A549 (cell line): ENCODE measurements at regions not wholly inside any gene's neighbourhood (a gene's known extent, or its start where the extent isn't known, plus 50 kb on each side); places are given as distances from the start of the nearest gene placed in this dataset.

Source experiments
- ATAC-seq, 2 experiments: fragments of 200-7000 bp in 1 of 2; fragments of >200 bp in 1 of 2; cut with Nextera tagmentation in 1 of 2; cut with Tn5 transposase in 1 of 2; 3 replicates each; pipeline versions ENCODE4 v1.8.0 to v1.9.1; 2018 to 2020; ENCODE audit warnings: mild to moderate bottlenecking in 1 of 2, moderate library complexity in 1 of 2
- CTCF ChIA-PET: fragments of 300-600 bp; sonication (Branson Sonifier 250); formaldehyde crosslinking; extraction: SDS; loops from one replicate; lab custom pipeline; 2021; ENCODE audit warnings: antibody characterized with exemption, inconsistent platforms; lab: Yijun Ruan, JAX
- POLR2A ChIA-PET: fragments of 350-600 bp; formaldehyde crosslinking; extraction: SDS; loops from one replicate; lab custom pipeline; 2021; ENCODE audit warnings: antibody characterized with exemption, inconsistent platforms; lab: Yijun Ruan, JAX
- DNase-seq, 2 experiments: peaks; one replicate each; pipeline versions ENCODE4 v3.0.0 to v3.0.0-alpha.2; 2011 to 2016; ENCODE audit warnings: low read depth in 1 of 2, low spot score in 1 of 2
- FAIRE-seq: peaks from 2 replicates; lab custom pipeline; 2011; peaks lifted over from hg19 to GRCh38; lab: Jason Lieb, UNC
- H3K27ac ChIP-seq, 2 experiments: fragments of >200 bp; sonication (Bioruptor Twin); formaldehyde crosslinking; 3 replicates each; pipeline ENCODE4 v1.5.1; 2016 to 2017
- H3K4me1 ChIP-seq: fragments of >200 bp; sonication (Bioruptor Twin); formaldehyde crosslinking; 3 replicates; pipeline ENCODE4 v1.6.1; 2016
- H3K4me2 ChIP-seq: fragments of >200 bp; sonication (Bioruptor Twin); formaldehyde crosslinking; 3 replicates; pipeline ENCODE4 v1.6.1; 2016
- H3K4me3 ChIP-seq: fragments of >200 bp; sonication (Bioruptor Twin); formaldehyde crosslinking; 3 replicates; pipeline ENCODE4 v1.5.1; 2016
- H3K9me3 ChIP-seq: fragments of >200 bp; sonication (Bioruptor Twin); formaldehyde crosslinking; 3 replicates; pipeline ENCODE4 v1.6.1; 2016
- CBX8 ChIP-seq: fragments of 200-600 bp; sonication (generic); IDR thresholded peaks from 2 replicates; pipeline ENCODE4 v1.6.1; 2016
- EHF ChIP-seq: fragments of 250-450 bp; sonication (Bioruptor Pico); IDR thresholded peaks from 2 replicates; pipeline ENCODE4 v1.5.0; 2020; ENCODE audit warnings: mild to moderate bottlenecking
- EHMT2 ChIP-seq: fragments of 200-600 bp; sonication (generic); IDR thresholded peaks from 2 replicates; pipeline ENCODE4 v1.6.1; 2016; ENCODE audit warnings: antibody characterized with exemption, low read depth, mild to moderate bottlenecking, moderate library complexity
- FOSL2 ChIP-seq, 2 experiments: fragments of 450-650 bp in 1 of 2; fragments of >200 bp in 1 of 2; sonication (Bioruptor Twin) in 1 of 2; formaldehyde crosslinking; IDR thresholded peaks; 2 replicates each; pipeline versions ENCODE4 v1.5.0 to v1.6.1; 2016 to 2020; ENCODE audit warnings: mild to moderate bottlenecking in 1 of 2, moderate library complexity in 1 of 2
- FOXS1 ChIP-seq: fragments of 250-450 bp; sonication (Bioruptor Pico); IDR thresholded peaks from 2 replicates; pipeline ENCODE4 v1.5.0; 2020; ENCODE audit warnings: mild to moderate bottlenecking, moderate library complexity
- GATA3 ChIP-seq: IDR thresholded peaks from 2 replicates; pipeline ENCODE4 v1.6.1; 2012; ENCODE audit warnings: borderline replicate concordance
- HDAC2 ChIP-seq: fragments of 200-600 bp; sonication (generic); IDR thresholded peaks from 2 replicates; pipeline ENCODE4 v1.6.1; 2016
- HOXB13 ChIP-seq: fragments of 250-450 bp; sonication (Bioruptor Pico); IDR thresholded peaks from 2 replicates; pipeline ENCODE4 v1.5.0; 2020; ENCODE audit warnings: low read depth, mild to moderate bottlenecking, moderate library complexity
- HOXB5 ChIP-seq: fragments of 250-450 bp; sonication (Bioruptor Pico); IDR thresholded peaks from 2 replicates; pipeline ENCODE4 v1.5.0; 2020; ENCODE audit warnings: mild to moderate bottlenecking, moderate library complexity
- JUN ChIP-seq, 2 experiments: fragments of >200 bp; sonication (Bioruptor Twin); formaldehyde crosslinking; IDR thresholded peaks; 2 replicates in 1 of 2; 3 replicates in 1 of 2; pipeline ENCODE4 v1.6.1; 2016 to 2017
- MAFK ChIP-seq: fragments of 450-650 bp; IDR thresholded peaks from 2 replicates; pipeline ENCODE4 v1.6.1; 2014; ENCODE audit not compliant: partially characterized antibody
- NFE2L2 ChIP-seq: fragments of 150-350 bp; conservative IDR thresholded peaks from 2 replicates; pipeline ENCODE4 v1.6.1; 2014; ENCODE audit warnings: low read length
- NPAS2 ChIP-seq: fragments of 250-450 bp; sonication (Bioruptor Pico); IDR thresholded peaks from 2 replicates; pipeline ENCODE4 v1.8.0; 2022; ENCODE audit warnings: mild to moderate bottlenecking, moderate library complexity, borderline replicate concordance
- NR3C1 ChIP-seq: fragments of >200 bp; sonication (Bioruptor Twin); formaldehyde crosslinking; IDR thresholded peaks from 3 replicates; pipeline ENCODE4 v1.6.1; 2017
- PHF8 ChIP-seq: fragments of 200-600 bp; sonication (generic); IDR thresholded peaks from 2 replicates; pipeline ENCODE4 v1.6.1; 2016; ENCODE audit warnings: low read depth, mild to moderate bottlenecking, antibody characterized with exemption, moderate library complexity, borderline replicate concordance
- POLR2A ChIP-seq: IDR thresholded peaks from 2 replicates; pipeline ENCODE4 v1.6.1; 2012; ENCODE audit warnings: mild to moderate bottlenecking, low read length
- POLR2AphosphoS2 ChIP-seq: conservative IDR thresholded peaks from 2 replicates; pipeline ENCODE4 v1.6.1; 2012; ENCODE audit warnings: low read length, improper control_type of control experiment, inconsistent platforms
- ZC3H11A ChIP-seq: fragments of 450-650 bp; IDR thresholded peaks from 2 replicates; pipeline ENCODE4 v1.6.1; 2014; ENCODE audit warnings: antibody characterized with exemption, mild to moderate bottlenecking
- ZNF302 ChIP-seq: fragments of 250-450 bp; sonication (Bioruptor Pico); IDR thresholded peaks from 2 replicates; pipeline ENCODE4 v1.9.0; 2021; ENCODE audit warnings: inconsistent platforms, mild to moderate bottlenecking, moderate library complexity
- WGBS: methylation state at CpG from one replicate; pipeline ENCODE4 v1.1.6; 2017; ENCODE audit errors: missing lambda C conversion rate; 5-methylcytosine and 5-hydroxymethylcytosine counted together
- TF ChIP-seq, protein P1 (sequence below): fragments of 250-450 bp; sonication (Bioruptor Pico); IDR thresholded peaks from 2 replicates; pipeline ENCODE4 v1.5.0; 2020; ENCODE audit warnings: low read depth, mild to moderate bottlenecking, moderate library complexity
- TF ChIP-seq, protein P2 (sequence below): fragments of 250-450 bp; sonication (Bioruptor Pico); IDR thresholded peaks from 2 replicates; pipeline ENCODE4 v1.5.0; 2021; ENCODE audit warnings: mild to moderate bottlenecking, moderate library complexity, borderline replicate concordance
- TF ChIP-seq, protein P3 (sequence below): IDR thresholded peaks from 2 replicates; pipeline ENCODE4 v1.6.1; 2012; ENCODE audit warnings: low read depth, borderline replicate concordance
- TF ChIP-seq, protein P4 (sequence below): IDR thresholded peaks from 2 replicates; pipeline ENCODE4 v1.6.1; 2012
- TF ChIP-seq, protein P5 (sequence below): fragments of >200 bp; sonication (Bioruptor Twin); formaldehyde crosslinking; IDR thresholded peaks from 3 replicates; pipeline ENCODE4 v1.6.1; 2016
- TF ChIP-seq, protein P6 (sequence below): fragments of 450-650 bp; IDR thresholded peaks from 2 replicates; pipeline ENCODE4 v1.6.1; 2014; ENCODE audit warnings: antibody characterized with exemption

DNA sequence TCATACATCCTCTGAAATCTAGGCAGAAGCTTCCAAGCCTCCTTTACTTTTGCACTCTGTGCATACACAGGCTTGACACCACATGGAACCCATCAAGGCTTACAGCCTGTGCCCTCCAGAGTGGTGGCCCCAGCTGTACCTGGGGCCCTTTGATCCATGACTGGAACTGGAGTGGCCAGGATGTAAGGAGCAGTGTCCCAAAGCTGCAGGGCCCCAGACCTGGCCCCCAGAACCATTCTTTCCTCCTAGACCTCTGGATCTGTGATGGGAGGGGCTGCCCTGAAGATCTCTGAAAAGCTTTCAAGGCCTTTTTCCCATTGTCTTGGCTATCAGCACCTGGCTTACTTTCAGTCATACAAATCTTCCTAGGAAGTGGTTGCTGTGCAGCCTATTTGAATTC is 63.1 kb upstream of the NOL4 start:
- H3K4me1 ChIP-seq: no peaks in the 10 kb centered on the region
- no peak overlapping the region for H3K4me3 ChIP-seq
- FAIRE-seq (no peak), ATAC-seq (no peak), DNase-seq (no peak)
- H3K9me3 ChIP-seq: no peaks in the 10 kb centered on the region
- CTCF ChIA-PET: no interaction called here
- TF ChIP-seq JUN (IDR thresholded peaks at IDR 0.05): no peak
- TF ChIP-seq POLR2A: no peak
- TF ChIP-seq, protein P1, sequence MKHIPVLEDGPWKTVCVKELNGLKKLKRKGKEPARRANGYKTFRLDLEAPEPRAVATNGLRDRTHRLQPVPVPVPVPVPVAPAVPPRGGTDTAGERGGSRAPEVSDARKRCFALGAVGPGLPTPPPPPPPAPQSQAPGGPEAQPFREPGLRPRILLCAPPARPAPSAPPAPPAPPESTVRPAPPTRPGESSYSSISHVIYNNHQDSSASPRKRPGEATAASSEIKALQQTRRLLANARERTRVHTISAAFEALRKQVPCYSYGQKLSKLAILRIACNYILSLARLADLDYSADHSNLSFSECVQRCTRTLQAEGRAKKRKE (CRISPR knock-in tag): no peak
- no peak for TF ChIP-seq HDAC2
- no peak for TF ChIP-seq PHF8
- TF ChIP-seq FOXS1 (CRISPR knock-in tag): no peak
- TF ChIP-seq NPAS2 (CRISPR knock-in tag): no peak
- no peak overlapping the region for H3K27ac ChIP-seq
- POLR2A ChIA-PET: no interaction called here
- no peak overlapping the region for H3K4me2 ChIP-seq

DNA sequence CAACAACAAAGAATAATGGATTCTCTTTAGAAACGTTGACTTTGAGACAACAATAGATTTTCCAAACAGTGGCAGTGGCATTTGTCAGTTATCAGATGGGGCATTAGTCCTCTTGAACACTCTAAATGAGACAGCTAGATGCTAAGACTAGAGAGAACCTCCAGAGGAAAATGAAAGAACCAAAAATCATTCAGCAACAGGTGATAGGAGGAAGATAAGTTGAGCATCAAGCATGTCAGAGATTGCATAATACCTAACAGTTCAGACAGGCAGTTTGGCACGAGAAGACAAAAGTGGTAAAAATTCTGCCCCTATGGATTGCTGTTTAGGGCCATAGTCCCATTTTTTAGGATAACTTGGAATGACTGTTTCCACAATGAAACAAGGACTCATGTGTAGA is 67.9 kb upstream of the NOL4 start:
- no peak overlapping the region for H3K27ac ChIP-seq
- DNase-seq (no peak), FAIRE-seq (no peak), ATAC-seq (no peak)
- no peak for TF ChIP-seq EHMT2
- TF ChIP-seq, protein P2, sequence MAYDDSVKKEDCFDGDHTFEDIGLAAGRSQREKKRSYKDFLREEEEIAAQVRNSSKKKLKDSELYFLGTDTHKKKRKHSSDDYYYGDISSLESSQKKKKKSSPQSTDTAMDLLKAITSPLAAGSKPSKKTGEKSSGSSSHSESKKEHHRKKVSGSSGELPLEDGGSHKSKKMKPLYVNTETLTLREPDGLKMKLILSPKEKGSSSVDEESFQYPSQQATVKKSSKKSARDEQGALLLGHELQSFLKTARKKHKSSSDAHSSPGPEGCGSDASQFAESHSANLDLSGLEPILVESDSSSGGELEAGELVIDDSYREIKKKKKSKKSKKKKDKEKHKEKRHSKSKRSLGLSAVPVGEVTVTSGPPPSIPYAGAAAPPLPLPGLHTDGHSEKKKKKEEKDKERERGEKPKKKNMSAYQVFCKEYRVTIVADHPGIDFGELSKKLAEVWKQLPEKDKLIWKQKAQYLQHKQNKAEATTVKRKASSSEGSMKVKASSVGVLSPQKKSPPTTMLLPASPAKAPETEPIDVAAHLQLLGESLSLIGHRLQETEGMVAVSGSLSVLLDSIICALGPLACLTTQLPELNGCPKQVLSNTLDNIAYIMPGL: no peak
- TF ChIP-seq, protein P3, sequence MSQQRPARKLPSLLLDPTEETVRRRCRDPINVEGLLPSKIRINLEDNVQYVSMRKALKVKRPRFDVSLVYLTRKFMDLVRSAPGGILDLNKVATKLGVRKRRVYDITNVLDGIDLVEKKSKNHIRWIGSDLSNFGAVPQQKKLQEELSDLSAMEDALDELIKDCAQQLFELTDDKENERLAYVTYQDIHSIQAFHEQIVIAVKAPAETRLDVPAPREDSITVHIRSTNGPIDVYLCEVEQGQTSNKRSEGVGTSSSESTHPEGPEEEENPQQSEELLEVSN: no peak
- no peak for TF ChIP-seq HOXB13 (CRISPR knock-in tag)
- TF ChIP-seq FOSL2 (IDR thresholded peaks at IDR 0.05): no peak
- no peak for TF ChIP-seq FOSL2 (CRISPR knock-in tag; IDR thresholded peaks at IDR 0.05)
- no peak for TF ChIP-seq CBX8
- TF ChIP-seq, protein P4, sequence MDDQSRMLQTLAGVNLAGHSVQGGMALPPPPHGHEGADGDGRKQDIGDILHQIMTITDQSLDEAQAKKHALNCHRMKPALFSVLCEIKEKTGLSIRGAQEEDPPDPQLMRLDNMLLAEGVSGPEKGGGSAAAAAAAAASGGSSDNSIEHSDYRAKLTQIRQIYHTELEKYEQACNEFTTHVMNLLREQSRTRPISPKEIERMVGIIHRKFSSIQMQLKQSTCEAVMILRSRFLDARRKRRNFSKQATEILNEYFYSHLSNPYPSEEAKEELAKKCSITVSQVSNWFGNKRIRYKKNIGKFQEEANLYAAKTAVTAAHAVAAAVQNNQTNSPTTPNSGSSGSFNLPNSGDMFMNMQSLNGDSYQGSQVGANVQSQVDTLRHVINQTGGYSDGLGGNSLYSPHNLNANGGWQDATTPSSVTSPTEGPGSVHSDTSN: no peak
- TF ChIP-seq ZNF302 (CRISPR knock-in tag): no peak
- TF ChIP-seq NFE2L2: no peak
- no peak for TF ChIP-seq NR3C1
- TF ChIP-seq, protein P5, sequence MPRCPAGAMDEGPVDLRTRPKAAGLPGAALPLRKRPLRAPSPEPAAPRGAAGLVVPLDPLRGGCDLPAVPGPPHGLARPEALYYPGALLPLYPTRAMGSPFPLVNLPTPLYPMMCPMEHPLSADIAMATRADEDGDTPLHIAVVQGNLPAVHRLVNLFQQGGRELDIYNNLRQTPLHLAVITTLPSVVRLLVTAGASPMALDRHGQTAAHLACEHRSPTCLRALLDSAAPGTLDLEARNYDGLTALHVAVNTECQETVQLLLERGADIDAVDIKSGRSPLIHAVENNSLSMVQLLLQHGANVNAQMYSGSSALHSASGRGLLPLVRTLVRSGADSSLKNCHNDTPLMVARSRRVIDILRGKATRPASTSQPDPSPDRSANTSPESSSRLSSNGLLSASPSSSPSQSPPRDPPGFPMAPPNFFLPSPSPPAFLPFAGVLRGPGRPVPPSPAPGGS: no peak
- TF ChIP-seq GATA3: no peak
- TF ChIP-seq HOXB5 (CRISPR knock-in tag): no peak
- TF ChIP-seq POLR2A: no peak
- no peak for TF ChIP-seq EHF (CRISPR knock-in tag)
- no peak for TF ChIP-seq HDAC2
- CTCF ChIA-PET: no interaction called here
- H3K4me3 ChIP-seq: no peak overlapping the region
- 0% methylated on average over 2 of the region's 2 CpGs for WGBS
- POLR2A ChIA-PET: no interaction called here
- no peaks in the 10 kb centered on the region for H3K9me3 ChIP-seq
- H3K4me1 ChIP-seq: no peaks in the 10 kb centered on the region
- no peak overlapping the region for H3K4me2 ChIP-seq

DNA sequence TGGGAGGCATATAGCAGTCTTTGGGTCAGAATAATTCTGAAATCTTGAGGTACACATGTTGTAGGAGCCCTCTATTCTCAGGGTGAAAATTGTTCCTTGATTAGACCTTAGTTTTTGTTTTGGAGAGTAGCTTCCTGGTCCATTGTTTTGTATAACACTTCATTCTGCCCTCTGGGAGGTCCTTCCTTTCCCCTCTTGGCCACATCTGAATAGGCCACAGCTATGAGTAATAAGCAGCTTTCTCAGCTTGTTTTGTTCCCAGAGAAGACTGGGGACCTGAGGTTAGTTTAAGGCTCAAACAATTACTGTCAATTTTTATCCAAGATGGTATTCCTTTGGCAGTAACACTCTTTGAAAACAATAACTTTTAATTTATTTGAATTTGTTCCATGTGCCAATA is 72.6 kb upstream of the NOL4 start:
- no peak overlapping the region for H3K4me2 ChIP-seq
- H3K4me1 ChIP-seq: no peaks in the 10 kb centered on the region
- DNase-seq (no peak), FAIRE-seq (no peak), ATAC-seq (no peak)
- CTCF ChIA-PET: no interaction called here
- POLR2A ChIA-PET: no interaction called here
- no peak overlapping the region for H3K4me3 ChIP-seq
- no peak overlapping the region for H3K27ac ChIP-seq
- H3K9me3 ChIP-seq: no peaks in the 10 kb centered on the region
- no peak for TF ChIP-seq ZC3H11A
- no peak for TF ChIP-seq POLR2AphosphoS2
- TF ChIP-seq, protein P3: no peak
- TF ChIP-seq MAFK: no peak
- TF ChIP-seq, protein P6, sequence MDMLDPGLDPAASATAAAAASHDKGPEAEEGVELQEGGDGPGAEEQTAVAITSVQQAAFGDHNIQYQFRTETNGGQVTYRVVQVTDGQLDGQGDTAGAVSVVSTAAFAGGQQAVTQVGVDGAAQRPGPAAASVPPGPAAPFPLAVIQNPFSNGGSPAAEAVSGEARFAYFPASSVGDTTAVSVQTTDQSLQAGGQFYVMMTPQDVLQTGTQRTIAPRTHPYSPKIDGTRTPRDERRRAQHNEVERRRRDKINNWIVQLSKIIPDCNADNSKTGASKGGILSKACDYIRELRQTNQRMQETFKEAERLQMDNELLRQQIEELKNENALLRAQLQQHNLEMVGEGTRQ: no peak
